GM12878 (cell line): ENCODE measurements at regions not wholly inside any gene's neighbourhood (a gene's known extent, or its start where the extent isn't known, plus 50 kb on each side); places are given as distances from the start of the nearest gene placed in this dataset.

Experiments used
- ATAC-seq: fragments of 200-7000 bp; cut with Tn5 transposase; 3 replicates; pipeline ENCODE4 v1.9.1; 2020; ENCODE audit warnings: mild to moderate bottlenecking, moderate library complexity
- BruUV-seq: library from RNA; stranded (reverse); fragments of 400-500 nt; replicated peaks from 2 replicates; lab custom pipeline; 2021; lab: Mats Ljungman, UMichigan
- CTCF ChIA-PET: fragments of 300-600 bp; sonication (Branson Sonifier 250); formaldehyde crosslinking; extraction: SDS; loops from one replicate; lab custom pipeline; 2021; ENCODE audit warnings: inconsistent platforms; lab: Yijun Ruan, JAX
- POLR2A ChIA-PET: fragments of 350-600 bp; formaldehyde crosslinking; extraction: SDS; loops from one replicate; lab custom pipeline; 2021; ENCODE audit warnings: inconsistent platforms; lab: Charles Lee
- RAD21 ChIA-PET: fragments of 300-600 bp; sonication (Branson Sonifier 250); formaldehyde crosslinking; loops from one replicate; lab custom pipeline; 2023; ENCODE audit warnings: antibody characterized with exemption; ENCODE audit not compliant: unreplicated experiment; lab: Charles Lee
- SMC1A ChIA-PET: fragments of 300-600 bp; sonication (Branson Sonifier 250); formaldehyde crosslinking; loops from one replicate; lab custom pipeline; 2023; ENCODE audit not compliant: unreplicated experiment, uncharacterized antibody; lab: Charles Lee
- DNase-seq: peaks from one replicate; pipeline ENCODE4 v3.0.0-alpha.2; 2011; ENCODE audit warnings: low read depth, low spot score
- FAIRE-seq: peaks from 3 replicates; lab custom pipeline; 2011; peaks lifted over from hg19 to GRCh38; lab: Jason Lieb, UNC
- H2AFZ ChIP-seq: 2 replicates; pipeline ENCODE4 v1.6.0; 2011; ENCODE audit warnings: low read depth, low read length, control low read depth; ENCODE audit not compliant: control insufficient read depth
- H3K27ac ChIP-seq: 2 replicates; pipeline ENCODE4 v1.5.1; 2011; ENCODE audit warnings: control low read depth; ENCODE audit not compliant: control insufficient read depth, insufficient read depth
- H3K27me3 ChIP-seq, 2 experiments: replicated peaks in 1 of 2; 2 replicates each; pipeline versions ENCODE4 v1.6.0 to v1.6.1; 2011; ENCODE audit warnings: low read length in 1 of 2; ENCODE audit not compliant: control insufficient read depth in 2 of 2, insufficient read depth in 2 of 2
- H3K36me3 ChIP-seq, 2 experiments: 2 replicates each; pipeline ENCODE4 v1.5.1; 2011; ENCODE audit warnings: low read length in 1 of 2; ENCODE audit not compliant: control insufficient read depth in 2 of 2, insufficient read depth in 2 of 2
- H3K4me1 ChIP-seq: 2 replicates; pipeline ENCODE4 v1.6.1; 2011; ENCODE audit warnings: mild to moderate bottlenecking, low read length, moderate library complexity, mixed read lengths; ENCODE audit not compliant: control insufficient read depth, insufficient read depth
- H3K4me2 ChIP-seq: 2 replicates; pipeline ENCODE4 v1.6.0; 2011; ENCODE audit warnings: control low read depth; ENCODE audit not compliant: control insufficient read depth, insufficient read depth
- H3K4me3 ChIP-seq: fragments of 200-600 bp; sonication (generic); 2 replicates; pipeline ENCODE4 v1.5.1; 2016
- H3K79me2 ChIP-seq: 2 replicates; pipeline ENCODE4 v1.6.0; 2011; ENCODE audit warnings: low read length; ENCODE audit not compliant: control insufficient read depth, insufficient read depth
- H3K9ac ChIP-seq: 2 replicates; pipeline ENCODE4 v1.8.0; 2011; ENCODE audit warnings: low read length, control low read depth, mixed read lengths; ENCODE audit not compliant: control insufficient read depth, insufficient read depth
- H3K9me3 ChIP-seq: replicated peaks from 3 replicates; pipeline ENCODE4 v1.5.1; 2011; ENCODE audit warnings: mild to moderate bottlenecking, low read length; ENCODE audit not compliant: control insufficient read depth, insufficient read depth
- H4K20me1 ChIP-seq: 2 replicates; pipeline ENCODE4 v1.6.0; 2011; ENCODE audit not compliant: control insufficient read depth, insufficient read depth
- BACH1 ChIP-seq: fragments of 450-650 bp; IDR thresholded peaks from 2 replicates; pipeline ENCODE4 v1.6.1; 2017; ENCODE audit warnings: mild to moderate bottlenecking, borderline replicate concordance
- CHD2 ChIP-seq: IDR thresholded peaks from 2 replicates; pipeline ENCODE4 v1.6.1; 2011; ENCODE audit warnings: low read depth, low read length, improper control_type of control experiment, borderline replicate concordance
- CTCF ChIP-seq, 3 experiments: IDR thresholded peaks in 2 of 3; conservative IDR thresholded peaks in 1 of 3; 2 replicates each; pipeline ENCODE4 v1.5.1; 2011; ENCODE audit warnings: low read depth in 3 of 3, low read length in 3 of 3, mild to moderate bottlenecking in 3 of 3, control low read depth in 2 of 3, moderate library complexity in 2 of 3, inconsistent platforms in 1 of 3, mixed read lengths in 1 of 3; ENCODE audit not compliant: control insufficient read depth in 2 of 3, insufficient read depth in 1 of 3; ENCODE audit errors: extremely low read depth in 1 of 3
- EGR1 ChIP-seq, 2 experiments: IDR thresholded peaks; 1 replicate in 1 of 2; 2 replicates in 1 of 2; pipeline ENCODE4 v1.6.1; 2011 to 2012; ENCODE audit warnings: low read depth in 2 of 2, low read length in 2 of 2, borderline replicate concordance in 1 of 2, mild to moderate bottlenecking in 1 of 2, moderate library complexity in 1 of 2
- ESRRA ChIP-seq: IDR thresholded peaks from 2 replicates; pipeline ENCODE4 v1.6.1; 2012; ENCODE audit warnings: mild to moderate bottlenecking, low read length, improper control_type of control experiment
- IKZF1 ChIP-seq: fragments of 450-650 bp; conservative IDR thresholded peaks from 2 replicates; pipeline ENCODE4 v1.6.1; 2017; ENCODE audit warnings: antibody characterized with exemption, mild to moderate bottlenecking
- KLF5 ChIP-seq: fragments of 450-650 bp; IDR thresholded peaks from 2 replicates; pipeline ENCODE4 v1.6.1; 2014; ENCODE audit warnings: mild to moderate bottlenecking; ENCODE audit not compliant: partially characterized antibody
- MTA3 ChIP-seq: IDR thresholded peaks from 2 replicates; pipeline ENCODE4 v1.6.1; 2012; ENCODE audit warnings: low read length, inconsistent platforms, borderline replicate concordance
- NFXL1 ChIP-seq: fragments of 450-650 bp; IDR thresholded peaks from 2 replicates; pipeline ENCODE4 v1.6.1; 2017; ENCODE audit warnings: antibody characterized with exemption, mild to moderate bottlenecking, borderline replicate concordance
- NR2C1 ChIP-seq: fragments of 450-650 bp; IDR thresholded peaks from 2 replicates; pipeline ENCODE4 v1.6.1; 2017; ENCODE audit warnings: antibody characterized with exemption, mild to moderate bottlenecking, moderate library complexity
- POU2F2 ChIP-seq: IDR thresholded peaks from 3 replicates; pipeline ENCODE4 v1.6.1; 2011; ENCODE audit warnings: low read depth, mild to moderate bottlenecking, low read length, borderline replicate concordance
- RELA ChIP-seq: fragments of 450-650 bp; IDR thresholded peaks from 2 replicates; pipeline ENCODE4 v1.8.0; 2014; ENCODE audit warnings: borderline replicate concordance; ENCODE audit not compliant: partially characterized antibody
- SMC3 ChIP-seq: IDR thresholded peaks from 2 replicates; pipeline ENCODE4 v1.6.1; 2011; ENCODE audit warnings: low read length, improper control_type of control experiment, borderline replicate concordance
- SREBF1 ChIP-seq: IDR thresholded peaks from 2 replicates; pipeline ENCODE4 v1.6.1; 2012; ENCODE audit warnings: mild to moderate bottlenecking, low read length
- SREBF2 ChIP-seq: IDR thresholded peaks from 2 replicates; pipeline ENCODE4 v1.6.1; 2012; ENCODE audit warnings: mild to moderate bottlenecking, low read length
- ZNF274 ChIP-seq: IDR thresholded peaks from one replicate; pipeline ENCODE4 v1.8.0; 2011; ENCODE audit not compliant: insufficient read length, insufficient read depth
- WGBS: methylation state at CpG from one replicate; pipeline ENCODE4 v1.1.6; 2016; ENCODE audit warnings: low lambda C conversion rate; ENCODE audit not compliant: insufficient replicate concordance, insufficient coverage; ENCODE audit errors: missing lambda C conversion rate; 5-methylcytosine and 5-hydroxymethylcytosine counted together
- in situ Hi-C: fragments of 300-500 bp; cut with MboI; formaldehyde crosslinking; loops from 9 replicates; pipeline ENCODE4 v1.14.3; 2018; ENCODE audit warnings: mixed read lengths
- intact Hi-C: fragments of 100-400 bp; cut with micrococcal nuclease; formaldehyde crosslinking; loops from one replicate; pipeline ENCODE4 v1.14.2; 2022; ENCODE audit not compliant: unreplicated experiment
- TF ChIP-seq, protein P1 (sequence below): fragments of 450-650 bp; IDR thresholded peaks from 2 replicates; pipeline ENCODE4 v1.6.1; 2017; ENCODE audit warnings: borderline replicate concordance
- TF ChIP-seq, protein P2 (sequence below): fragments of 450-650 bp; IDR thresholded peaks from 2 replicates; pipeline ENCODE4 v1.6.1; 2017; ENCODE audit warnings: antibody characterized with exemption, mild to moderate bottlenecking, moderate library complexity

DNA sequence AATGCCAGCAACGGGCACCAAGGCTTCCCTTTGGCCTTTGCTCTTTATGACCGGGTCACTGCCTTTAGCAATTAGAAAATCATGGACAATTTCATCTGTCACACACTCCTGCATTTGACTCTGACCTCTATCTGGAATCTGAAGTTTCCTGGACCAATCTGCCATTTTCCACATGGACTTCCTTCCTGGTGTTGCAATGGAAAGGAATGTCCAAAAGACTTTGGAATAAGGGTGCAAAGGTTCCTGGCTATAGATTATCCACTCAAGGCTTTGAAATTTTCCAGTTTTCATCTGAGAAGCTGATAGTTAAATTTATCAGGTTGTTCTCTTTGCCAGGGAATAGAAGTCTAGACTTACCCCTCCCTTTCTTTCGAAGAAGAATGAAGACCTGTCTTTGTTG lies 523.1 kb upstream of the ZNF462 start (continued):
- TF ChIP-seq CTCF (IDR thresholded peaks at IDR 0.05 in 2 of 3, conservative IDR thresholded peaks at IDR 0.05 in 1 of 3; ENCODE audit: control insufficient read depth in 2 of 3, extremely low read depth in 1 of 3, insufficient read depth in 1 of 3, low read depth in 3 of 3, low read length in 3 of 3) (no peak), SMC3 (no peak), IKZF1 (no peak), POU2F2 (no peak), SREBF1 (no peak), ZNF274 (no peak)

GRCh38 chr9:106350777-106351176 lies 512.2 kb upstream of the ZNF462 start:
- Histone ChIP-seq H3K9me3 (no peaks in the 10 kb centered on the region), H3K4me2 (no peak overlapping the region), H3K36me3 (no peaks in the 10 kb centered on the region), H3K4me1 (no peaks in the 10 kb centered on the region), H2AFZ (no peak overlapping the region), H3K9ac (no peak overlapping the region), H4K20me1 (no peaks in the 10 kb centered on the region), H3K27me3 (no peaks in the 10 kb centered on the region), H3K27ac (no peak overlapping the region), H3K79me2 (no peaks in the 10 kb centered on the region), H3K4me3 (no peak overlapping the region)
- BruUV-seq, result no TSS peak
- 43% methylated on average over 1 of the region's 1 CpG for WGBS
- ChIA-PET RAD21 (interaction anchor here (1.1 to 1.4 kb wide), 5 partner anchors 10 to 44 kb away, joined by 3 to 5 read pairs (median 3); no protein-coding TSS in a partner anchor), POLR2A (no interaction called here), CTCF (no interaction called here), SMC1A (interaction anchor here (1.8 kb wide), 1 partner anchor 9 kb away, joined by 4 read pairs; no protein-coding TSS in a partner anchor)
- in situ Hi-C loops (no loop called here), intact Hi-C loops (no loop called here)
- no peak for TF ChIP-seq NR2C1
- TF ChIP-seq EGR1 (IDR thresholded peaks at IDR 0.05; ENCODE audit: borderline replicate concordance in 1 of 2, low read depth in 2 of 2, low read length in 2 of 2), result no peak
- TF ChIP-seq RELA, result no peak
- no peak for TF ChIP-seq SREBF2
- no peak for TF ChIP-seq SREBF1
- no peak for TF ChIP-seq NFXL1
- TF ChIP-seq, protein P1, sequence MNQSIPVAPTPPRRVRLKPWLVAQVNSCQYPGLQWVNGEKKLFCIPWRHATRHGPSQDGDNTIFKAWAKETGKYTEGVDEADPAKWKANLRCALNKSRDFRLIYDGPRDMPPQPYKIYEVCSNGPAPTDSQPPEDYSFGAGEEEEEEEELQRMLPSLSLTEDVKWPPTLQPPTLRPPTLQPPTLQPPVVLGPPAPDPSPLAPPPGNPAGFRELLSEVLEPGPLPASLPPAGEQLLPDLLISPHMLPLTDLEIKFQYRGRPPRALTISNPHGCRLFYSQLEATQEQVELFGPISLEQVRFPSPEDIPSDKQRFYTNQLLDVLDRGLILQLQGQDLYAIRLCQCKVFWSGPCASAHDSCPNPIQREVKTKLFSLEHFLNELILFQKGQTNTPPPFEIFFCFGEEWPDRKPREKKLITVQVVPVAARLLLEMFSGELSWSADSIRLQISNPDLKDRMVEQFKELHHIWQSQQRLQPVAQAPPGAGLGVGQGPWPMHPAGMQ, result no peak
- no peak for TF ChIP-seq MTA3
- TF ChIP-seq CHD2, result no peak
- TF ChIP-seq BACH1, result no peak
- TF ChIP-seq KLF5, result no peak
- TF ChIP-seq ESRRA, result no peak
- TF ChIP-seq, protein P2, sequence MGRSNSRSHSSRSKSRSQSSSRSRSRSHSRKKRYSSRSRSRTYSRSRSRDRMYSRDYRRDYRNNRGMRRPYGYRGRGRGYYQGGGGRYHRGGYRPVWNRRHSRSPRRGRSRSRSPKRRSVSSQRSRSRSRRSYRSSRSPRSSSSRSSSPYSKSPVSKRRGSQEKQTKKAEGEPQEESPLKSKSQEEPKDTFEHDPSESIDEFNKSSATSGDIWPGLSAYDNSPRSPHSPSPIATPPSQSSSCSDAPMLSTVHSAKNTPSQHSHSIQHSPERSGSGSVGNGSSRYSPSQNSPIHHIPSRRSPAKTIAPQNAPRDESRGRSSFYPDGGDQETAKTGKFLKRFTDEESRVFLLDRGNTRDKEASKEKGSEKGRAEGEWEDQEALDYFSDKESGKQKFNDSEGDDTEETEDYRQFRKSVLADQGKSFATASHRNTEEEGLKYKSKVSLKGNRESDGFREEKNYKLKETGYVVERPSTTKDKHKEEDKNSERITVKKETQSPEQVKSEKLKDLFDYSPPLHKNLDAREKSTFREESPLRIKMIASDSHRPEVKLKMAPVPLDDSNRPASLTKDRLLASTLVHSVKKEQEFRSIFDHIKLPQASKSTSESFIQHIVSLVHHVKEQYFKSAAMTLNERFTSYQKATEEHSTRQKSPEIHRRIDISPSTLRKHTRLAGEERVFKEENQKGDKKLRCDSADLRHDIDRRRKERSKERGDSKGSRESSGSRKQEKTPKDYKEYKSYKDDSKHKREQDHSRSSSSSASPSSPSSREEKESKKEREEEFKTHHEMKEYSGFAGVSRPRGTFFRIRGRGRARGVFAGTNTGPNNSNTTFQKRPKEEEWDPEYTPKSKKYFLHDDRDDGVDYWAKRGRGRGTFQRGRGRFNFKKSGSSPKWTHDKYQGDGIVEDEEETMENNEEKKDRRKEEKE, result no peak
- ATAC-seq (peak; percentile 88), FAIRE-seq (no peak), DNase-seq (no peak)
